ENCODE measurements at regions not wholly inside any gene's neighbourhood (a gene's known extent, or its start where the extent isn't known, plus 50 kb on each side); places are given as distances from the start of the nearest gene placed in this dataset.
A peak's percentile ranks its signal among the peaks of the same experiment; 100 is the strongest.

DNA sequence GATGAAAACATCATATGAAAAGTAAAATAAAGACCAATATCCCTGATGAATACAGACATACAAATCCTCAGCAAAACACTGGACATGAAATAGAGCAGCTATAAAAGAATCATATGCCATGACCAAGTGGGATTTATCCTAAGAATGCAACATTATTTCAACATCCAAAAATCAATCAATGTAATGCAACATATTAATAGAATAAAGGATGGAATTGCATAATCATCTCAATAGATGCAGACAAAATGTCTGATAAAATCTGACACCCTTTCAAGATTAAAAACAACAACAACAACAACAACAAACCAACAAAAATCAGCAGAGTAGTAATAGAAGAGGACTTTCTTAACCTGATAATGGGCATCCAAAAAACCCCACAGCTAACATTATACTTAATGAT is 63.8 kb upstream of the IL1R1 start:
- no peak for DNase-seq

DNA sequence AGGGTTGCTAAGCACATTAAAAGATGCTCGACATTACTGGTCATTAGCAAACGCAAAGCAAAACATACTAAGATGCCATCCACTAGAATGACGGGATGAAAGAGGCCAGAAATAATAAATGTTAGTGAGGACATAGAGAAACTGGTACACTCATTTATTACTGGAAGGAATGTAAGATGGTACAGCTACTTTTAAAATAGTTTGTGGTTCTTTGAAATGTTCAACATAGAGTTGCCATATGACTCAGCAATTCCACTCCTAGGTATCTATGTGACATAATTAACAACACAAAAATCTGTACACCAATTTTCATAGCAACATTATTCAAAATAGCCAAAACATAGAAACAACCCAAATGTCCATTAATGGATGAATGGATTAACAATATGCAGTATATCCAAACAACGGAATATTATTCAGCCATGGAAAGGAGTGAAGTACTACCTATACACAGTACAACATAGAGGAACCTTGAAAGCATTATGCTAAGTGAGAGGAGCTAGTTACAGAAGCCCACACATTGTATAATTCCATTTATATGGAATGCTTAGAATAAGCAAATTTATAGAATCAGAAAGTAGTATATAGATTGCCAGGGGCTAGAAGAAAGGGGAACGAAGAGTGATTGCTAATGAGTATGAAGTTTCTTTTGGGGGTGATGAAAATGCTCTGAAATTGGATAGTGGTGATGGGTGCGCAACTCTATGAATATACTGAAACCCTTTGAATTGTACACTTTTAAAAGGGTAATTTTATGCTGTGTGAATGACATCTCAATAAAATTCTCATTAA is 61.9 kb upstream of the IL1R1 start:
- DNase-seq = no peak

DNA sequence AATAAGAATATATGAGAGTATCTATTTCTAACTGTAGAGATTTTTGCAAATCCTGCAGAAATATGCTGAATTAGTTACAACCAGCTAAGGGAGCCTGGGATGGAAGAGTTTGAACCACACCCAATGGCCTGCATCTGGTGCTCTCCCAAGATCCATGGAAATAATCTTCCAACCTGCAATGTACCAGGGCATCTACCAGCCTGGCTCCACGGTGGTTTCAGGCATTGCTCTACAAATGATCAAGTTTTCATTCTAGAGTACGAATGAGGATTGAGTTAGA is 61.4 kb upstream of the IL1R1 start:
- DNase-seq = no peak

DNA sequence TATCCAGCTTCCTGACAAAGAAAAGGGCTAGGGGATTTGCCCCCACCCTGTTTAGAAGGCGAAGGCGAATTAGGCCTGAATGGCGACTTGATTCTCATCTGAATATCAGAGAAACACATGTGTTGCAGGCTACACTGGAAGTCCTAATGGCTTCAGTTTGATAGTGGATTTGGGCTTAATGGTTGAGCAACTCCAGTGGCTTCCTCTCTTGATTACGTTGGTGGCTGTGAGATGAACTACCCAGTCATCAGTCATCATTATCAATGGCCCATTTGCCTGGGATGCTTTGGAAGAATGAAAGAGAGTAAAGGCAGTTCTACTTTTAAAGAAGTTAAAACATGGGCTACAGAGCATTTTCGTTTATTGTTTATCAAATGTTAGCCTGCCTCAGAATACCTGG is 60.9 kb upstream of the IL1R1 start:
- no peak for DNase-seq

DNA sequence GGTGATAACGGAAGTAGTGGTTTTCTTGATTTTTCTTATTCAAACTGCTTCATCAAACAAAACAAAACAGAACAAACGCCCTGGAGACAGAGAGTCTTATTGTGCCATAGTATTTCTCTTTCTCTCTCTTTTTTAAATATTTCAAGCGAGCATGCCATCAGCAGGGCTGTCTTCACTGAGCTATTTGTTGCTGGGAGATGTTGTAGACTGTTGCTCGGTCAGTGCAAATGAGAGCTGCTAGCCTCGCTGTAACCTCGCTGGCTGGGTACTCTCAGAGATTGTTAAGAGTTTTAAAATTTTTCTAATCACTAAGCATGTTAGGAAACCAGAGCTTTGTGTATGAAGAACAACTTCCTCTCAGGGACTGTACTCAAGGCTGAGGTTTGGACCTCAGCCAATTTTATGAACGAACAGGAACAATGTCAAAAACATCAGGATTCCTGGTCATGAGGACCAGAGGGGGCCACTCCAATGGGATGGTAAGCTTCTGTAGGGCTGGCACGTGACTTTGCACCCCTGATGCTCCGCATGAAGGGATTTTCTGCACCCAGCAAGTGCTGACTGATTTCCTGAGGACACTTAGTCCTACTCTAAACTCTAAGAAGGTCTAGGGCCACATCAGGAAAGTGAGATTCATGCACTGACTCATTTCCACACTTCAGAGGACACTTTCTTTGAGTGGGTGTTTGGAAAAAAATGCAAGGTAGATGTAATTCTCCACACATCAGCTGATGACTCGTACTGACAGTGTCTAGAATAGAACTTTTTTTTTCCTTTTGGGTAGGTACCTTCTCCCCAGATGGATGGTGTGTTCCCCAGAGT is 59.8 kb upstream of the IL1R1 start:
- peak; percentile 51 for DNase-seq

DNA sequence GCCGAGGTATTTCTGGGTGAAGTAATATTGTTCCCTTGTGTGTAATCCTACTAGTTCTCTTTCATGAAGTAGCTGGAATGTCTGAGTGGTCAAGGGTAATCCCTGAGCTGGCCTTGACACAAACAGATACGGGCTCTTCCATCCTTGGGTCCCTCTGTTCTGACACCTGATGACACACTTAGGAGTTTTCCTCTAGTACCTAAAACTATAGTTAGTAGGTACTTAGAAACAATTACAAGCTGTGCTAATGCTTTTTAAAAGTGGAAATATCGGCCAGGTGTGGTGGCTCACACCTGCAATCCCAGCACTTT is 59.2 kb upstream of the IL1R1 start:
- DNase-seq = no peak

DNA sequence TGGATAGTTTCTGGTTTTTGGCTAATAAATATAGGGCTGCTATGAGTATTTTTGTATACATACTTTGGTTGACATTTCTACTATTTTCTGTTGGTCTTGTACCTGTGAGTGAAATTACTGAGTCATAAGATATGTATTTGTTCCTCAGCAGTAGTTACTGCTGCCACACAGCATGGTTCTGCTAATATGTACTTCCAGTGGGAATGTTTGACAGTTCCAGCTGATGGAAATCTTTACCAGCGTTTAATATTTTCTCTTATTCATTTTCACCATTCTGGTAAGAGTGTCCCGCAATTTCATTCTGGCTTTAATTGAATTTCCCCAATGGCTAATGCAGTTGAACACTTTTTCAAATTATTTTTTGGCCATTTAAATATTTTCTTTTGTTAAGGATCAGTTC is 57.9 kb upstream of the IL1R1 start:
- no peak for DNase-seq

DNA sequence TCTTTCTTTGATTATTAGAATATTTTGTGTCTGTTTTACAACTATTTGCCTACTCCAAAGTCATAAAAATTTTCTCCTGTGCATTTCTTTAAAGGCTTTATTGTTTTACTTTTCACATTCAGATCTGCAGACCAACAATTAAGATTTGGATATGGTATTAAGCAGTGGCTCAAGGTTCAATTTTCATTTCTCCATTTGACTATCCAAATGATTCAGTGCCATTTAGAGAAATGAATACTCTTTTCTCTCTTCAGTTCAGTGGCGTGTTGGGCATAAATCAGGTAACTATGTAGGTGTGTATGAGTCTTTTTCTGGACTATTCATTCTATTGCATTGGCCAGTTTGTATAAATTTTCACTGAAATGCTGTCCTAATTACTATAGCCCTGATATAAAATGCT is 57.3 kb upstream of the IL1R1 start:
- no peak for DNase-seq

DNA sequence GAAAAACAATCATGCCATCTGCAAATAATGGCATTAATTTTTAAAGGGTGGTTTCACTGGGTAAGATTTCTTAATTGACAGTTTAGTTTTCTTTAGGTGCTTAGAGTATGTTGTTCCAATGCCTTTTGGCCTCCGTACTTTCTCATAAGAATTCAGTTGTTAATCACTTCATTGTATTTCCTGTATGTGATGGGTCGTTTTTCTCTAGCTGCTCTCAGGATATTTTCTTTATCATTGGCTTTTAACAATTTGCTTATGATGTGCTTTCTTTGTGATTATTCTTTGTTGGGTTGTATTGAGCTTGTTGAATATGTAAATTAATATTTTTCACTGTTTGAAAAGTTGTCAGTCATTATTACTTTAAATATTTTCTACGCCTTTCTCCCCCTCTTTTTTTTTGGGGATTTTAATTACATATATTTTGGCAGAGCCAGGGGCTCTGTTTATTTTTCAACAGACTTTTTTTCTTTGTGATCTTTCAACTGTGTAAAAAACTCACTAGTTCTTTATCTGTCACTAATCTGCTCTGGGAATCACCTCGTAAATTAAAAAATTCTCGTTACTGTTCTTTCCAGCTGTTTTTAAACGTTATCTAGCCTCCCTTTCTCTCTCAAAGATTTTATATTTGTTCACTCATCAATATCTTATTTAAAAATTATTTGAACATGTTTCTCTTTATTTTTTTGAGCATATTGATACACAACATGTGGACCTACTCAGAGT is 56.2 kb upstream of the IL1R1 start:
- DNase-seq = no peak

DNA sequence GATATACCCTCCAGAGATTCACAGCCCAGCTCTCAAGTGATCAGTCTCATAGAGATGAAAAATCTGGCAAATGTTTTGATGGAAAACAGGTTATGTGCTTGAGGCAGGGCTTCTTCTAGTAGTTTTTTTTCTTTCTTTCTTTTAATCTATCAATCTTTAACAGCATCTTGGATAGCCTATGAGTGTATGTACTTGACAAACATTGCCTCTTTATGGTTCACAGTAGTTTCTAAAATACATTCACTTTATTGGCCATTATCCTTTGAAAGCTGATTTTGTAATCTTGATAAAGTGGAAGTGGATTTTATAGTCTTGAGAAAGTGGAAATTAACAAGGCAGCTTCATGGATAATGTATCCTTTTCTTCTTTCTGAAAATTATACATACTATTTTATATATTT is 51.4 kb upstream of the IL1R1 start:
- no peak for DNase-seq

DNA sequence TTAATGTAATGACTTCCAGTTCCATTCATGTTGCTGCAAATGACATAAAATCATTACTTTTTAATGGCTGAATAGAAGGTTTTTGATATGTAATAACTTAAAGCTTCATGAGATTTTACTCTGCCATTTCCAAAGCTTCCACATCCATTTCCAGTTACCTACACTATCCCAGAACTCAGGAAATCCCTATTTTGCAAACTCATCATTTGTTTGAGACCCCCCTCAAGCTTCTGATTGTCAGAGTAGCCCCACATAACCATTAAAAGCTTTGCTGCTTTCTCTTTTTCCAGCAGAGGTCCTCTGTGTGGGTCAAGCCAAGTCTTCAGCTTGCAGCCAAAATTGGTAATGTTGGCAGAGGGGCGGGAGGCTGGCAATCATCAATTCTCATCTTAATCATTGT is 50.6 kb upstream of the IL1R1 start:
- no peak for DNase-seq

DNA sequence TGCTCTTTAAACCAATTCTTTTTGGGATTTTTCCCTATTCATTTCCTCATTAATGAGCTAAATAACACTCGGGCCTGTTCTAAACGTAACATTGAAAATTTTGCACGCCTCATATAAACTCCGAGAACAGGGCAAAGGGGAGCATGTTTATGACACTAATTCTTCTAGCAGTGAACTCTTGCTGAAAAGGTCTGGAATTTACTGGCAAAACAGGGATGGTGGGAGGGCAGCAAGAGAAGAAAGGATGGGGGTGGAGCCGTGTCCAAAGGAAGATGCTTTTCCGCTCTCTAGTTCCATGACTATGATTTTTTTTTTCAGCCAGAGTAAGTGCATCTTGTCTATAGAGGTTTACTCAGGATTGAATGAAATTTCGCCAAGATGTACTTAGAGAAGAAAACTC is 50.0 kb upstream of the IL1R1 start:
- no peak for DNase-seq

Measured in femur (tissue), 1 donor.